ENCODE measurements at regions not wholly inside any gene's neighbourhood (a gene's known extent, or its start where the extent isn't known, plus 50 kb on each side); places are given as distances from the start of the nearest gene placed in this dataset.

GRCh38 chr3:176683382-176683781, 513.9 kb downstream of the TBL1XR1 start:
- H3K4me1 Mint-ChIP-seq, result 0 out of 2 replicates have a peak, but pooled peaks cover 3% of the 10 kb centered on the region
- H3K4me3 Mint-ChIP-seq, result no peak overlapping the region
- POLR2A ChIA-PET, result no interaction called here

GRCh38 chr3:176663837-176664831, 533.1 kb downstream of the TBL1XR1 start:
- ChIA-PET POLR2A (no interaction called here), CTCF (interaction anchor here (0.6 to 3.1 kb wide), 13 partner anchors 10 to 334 kb away, joined by 3 to 50 read pairs (median 3); no protein-coding TSS in a partner anchor)
- peaks cover 29% of the 10 kb centered on the region for H3K4me1 Mint-ChIP-seq
- no peaks in the 10 kb centered on the region for H3K27me3 Mint-ChIP-seq (ENCODE audit: low read depth)
- peak; percentile 86 for ATAC-seq
- no peak overlapping the region for H3K4me3 Mint-ChIP-seq
- H3K9me3 Mint-ChIP-seq, result peaks cover 18% of the 10 kb centered on the region
- H3K36me3 Mint-ChIP-seq, result 0 out of 2 replicates have a peak, but pooled peaks cover 6% of the 10 kb centered on the region
- no peak for DNase-seq (ENCODE audit: low spot score)
- H3K27ac Mint-ChIP-seq, result peak overlapping the region; percentile 79
- TF ChIP-seq IRF2 (CRISPR knock-in tag; IDR thresholded peaks at IDR 0.05; ENCODE audit: borderline replicate concordance, low read depth), result no peak
- TF ChIP-seq KAT7 (CRISPR knock-in tag; IDR thresholded peaks at IDR 0.05; ENCODE audit: borderline replicate concordance), result no peak
- no peak for TF ChIP-seq EMX1 (CRISPR knock-in tag; IDR thresholded peaks at IDR 0.05)
- TF ChIP-seq ZNF263 (CRISPR knock-in tag; IDR thresholded peaks at IDR 0.05; ENCODE audit: low read depth), result no peak
- TF ChIP-seq ARID4B (CRISPR knock-in tag; IDR thresholded peaks at IDR 0.05; ENCODE audit: borderline replicate concordance), result no peak
- no peak for TF ChIP-seq ZNF671 (CRISPR knock-in tag; IDR thresholded peaks at IDR 0.05)
- TF ChIP-seq SOX15 (CRISPR knock-in tag; IDR thresholded peaks at IDR 0.05), result no peak
- TF ChIP-seq HMGXB4 (CRISPR knock-in tag; IDR thresholded peaks at IDR 0.05), result no peak
- TF ChIP-seq TEAD4 (CRISPR knock-in tag; IDR thresholded peaks at IDR 0.05), result no peak
- TF ChIP-seq E2F1 (CRISPR knock-in tag; IDR thresholded peaks at IDR 0.05), result no peak
- no peak for TF ChIP-seq NFE2L1 (CRISPR knock-in tag; IDR thresholded peaks at IDR 0.05)
- TF ChIP-seq ZNF232 (CRISPR knock-in tag; IDR thresholded peaks at IDR 0.05), result no peak
- no peak for TF ChIP-seq ZNF138 (CRISPR knock-in tag; conservative IDR thresholded peaks at IDR 0.05)
- no peak for TF ChIP-seq ELF4 (CRISPR knock-in tag; IDR thresholded peaks at IDR 0.05; ENCODE audit: low read depth)
- no peak for TF ChIP-seq ZNF317 (CRISPR knock-in tag; IDR thresholded peaks at IDR 0.05; ENCODE audit: borderline replicate concordance, low read depth)
- TF ChIP-seq AR (CRISPR knock-in tag; IDR thresholded peaks at IDR 0.05), result no peak
- TF ChIP-seq ZNF396 (CRISPR knock-in tag; IDR thresholded peaks at IDR 0.05; ENCODE audit: borderline replicate concordance), result no peak
- TF ChIP-seq ZNF121 (CRISPR knock-in tag; IDR thresholded peaks at IDR 0.05), result no peak
- TF ChIP-seq PRDM15 (CRISPR knock-in tag; IDR thresholded peaks at IDR 0.05), result no peak

More at GRCh38 chr3:176683382-176683781, 513.9 kb downstream of the TBL1XR1 start:
- ATAC-seq (no peak), DNase-seq (ENCODE audit: low spot score) (no peak)
- Mint-ChIP-seq H3K27me3 (ENCODE audit: low read depth) (no peaks in the 10 kb centered on the region), H3K27ac (no peak overlapping the region), H3K36me3 (peaks cover 7% of the 10 kb centered on the region), H3K9me3 (peaks cover 44% of the 10 kb centered on the region)
- TF ChIP-seq TEAD1 (CRISPR knock-in tag; IDR thresholded peaks at IDR 0.05) (no peak), NR3C1 (CRISPR knock-in tag; conservative IDR thresholded peaks at IDR 0.05; ENCODE audit: low read depth) (no peak)
- CTCF ChIA-PET, result no interaction called here

Measured in WTC11 (cell line).